ES-I3 (cell line): ENCODE measurements at regions not wholly inside any gene's neighbourhood (a gene's known extent, or its start where the extent isn't known, plus 50 kb on each side); places are given as distances from the start of the nearest gene placed in this dataset.

Source experiments
- H3K36me3 ChIP-seq: 2 replicates; pipeline ENCODE4 v1.6.1; 2013; ENCODE audit warnings: mild to moderate bottlenecking, low read length, control low read depth, moderate library complexity; ENCODE audit not compliant: insufficient read depth
- H3K4me1 ChIP-seq: 2 replicates; pipeline ENCODE4 v1.6.1; 2013; ENCODE audit warnings: mild to moderate bottlenecking, control low read depth, low read length; ENCODE audit not compliant: insufficient read depth
- H3K9ac ChIP-seq: 2 replicates; pipeline ENCODE4 v1.6.1; 2013; ENCODE audit warnings: low read depth, mild to moderate bottlenecking, low read length, moderate library complexity
- H3K9me3 ChIP-seq: 2 replicates; pipeline ENCODE4 v1.6.1; 2013; ENCODE audit warnings: mild to moderate bottlenecking, low read length, moderate library complexity; ENCODE audit not compliant: control insufficient read depth, insufficient read depth

- no peaks in the 10 kb centered on the region for H3K36me3 ChIP-seq
- H3K9ac ChIP-seq = no peak overlapping the region
- no peaks in the 10 kb centered on the region for H3K4me1 ChIP-seq
- no peaks in the 10 kb centered on the region for H3K9me3 ChIP-seq
Observed at GRCh38 chr20:60213126-60213893, 255.1 kb downstream of the CDH26 start.

GRCh38 chr20:60214901-60215815 is 256.9 kb downstream of the CDH26 start:
- H3K36me3 ChIP-seq = no peaks in the 10 kb centered on the region
- H3K4me1 ChIP-seq = no peaks in the 10 kb centered on the region
- H3K9me3 ChIP-seq = no peaks in the 10 kb centered on the region; the same call in 1 of the 2 replicates
- H3K9ac ChIP-seq = no peak overlapping the region

- no peaks in the 10 kb centered on the region; the same call in 1 of the 2 replicates for H3K9me3 ChIP-seq
- H3K36me3 ChIP-seq = no peaks in the 10 kb centered on the region
- no peak overlapping the region for H3K9ac ChIP-seq
- no peaks in the 10 kb centered on the region for H3K4me1 ChIP-seq
Observed at GRCh38 chr20:60215816-60216730, 257.9 kb downstream of the CDH26 start.

- Histone ChIP-seq H3K4me1 (no peaks in the 10 kb centered on the region), H3K9ac (no peak overlapping the region), H3K9me3 (no peaks in the 10 kb centered on the region; the same call in 1 of the 2 replicates), H3K36me3 (no peaks in the 10 kb centered on the region)
Observed at GRCh38 chr20:60219231-60219630, 261.0 kb downstream of the CDH26 start.

- Histone ChIP-seq H3K4me1 (no peaks in the 10 kb centered on the region), H3K9me3 (no peaks in the 10 kb centered on the region; the same call in 1 of the 2 replicates), H3K9ac (no peak overlapping the region), H3K36me3 (no peaks in the 10 kb centered on the region)
Observed at GRCh38 chr20:60219984-60220562, 261.9 kb downstream of the CDH26 start.

GRCh38 chr20:60220706-60221105 is 262.5 kb downstream of the CDH26 start:
- Histone ChIP-seq H3K4me1 (no peaks in the 10 kb centered on the region), H3K9ac (no peak overlapping the region), H3K36me3 (no peaks in the 10 kb centered on the region), H3K9me3 (no peaks in the 10 kb centered on the region; the same call in 1 of the 2 replicates)

GRCh38 chr20:60221593-60221992 is 263.4 kb downstream of the CDH26 start:
- Histone ChIP-seq H3K4me1 (no peaks in the 10 kb centered on the region), H3K36me3 (no peaks in the 10 kb centered on the region), H3K9me3 (no peaks in the 10 kb centered on the region; the same call in 1 of the 2 replicates), H3K9ac (no peak overlapping the region)

- H3K9me3 ChIP-seq = no peaks in the 10 kb centered on the region; the same call in 1 of the 2 replicates
- no peak overlapping the region for H3K9ac ChIP-seq
- H3K36me3 ChIP-seq = no peaks in the 10 kb centered on the region
- no peaks in the 10 kb centered on the region for H3K4me1 ChIP-seq
Observed at GRCh38 chr20:60222497-60222896, 264.3 kb downstream of the CDH26 start.

GRCh38 chr20:60223174-60223573 is 265.0 kb downstream of the CDH26 start:
- H3K4me1 ChIP-seq = no peaks in the 10 kb centered on the region
- H3K36me3 ChIP-seq = no peaks in the 10 kb centered on the region

GRCh38 chr20:60224914-60225313 is 266.7 kb downstream of the CDH26 start:
- no peak overlapping the region for H3K9ac ChIP-seq
- H3K9me3 ChIP-seq = no peaks in the 10 kb centered on the region
- H3K4me1 ChIP-seq = no peaks in the 10 kb centered on the region
- no peaks in the 10 kb centered on the region for H3K36me3 ChIP-seq

More at GRCh38 chr20:60223174-60223573, 265.0 kb downstream of the CDH26 start:
- Histone ChIP-seq H3K9me3 (no peaks in the 10 kb centered on the region; the same call in 1 of the 2 replicates), H3K9ac (no peak overlapping the region)

GRCh38 chr20:60228255-60228654 is 270.0 kb downstream of the CDH26 start:
- Histone ChIP-seq H3K9ac (no peak overlapping the region), H3K36me3 (no peaks in the 10 kb centered on the region), H3K4me1 (no peaks in the 10 kb centered on the region), H3K9me3 (no peaks in the 10 kb centered on the region)

- H3K9ac ChIP-seq = no peak overlapping the region
Observed at GRCh38 chr20:60232380-60232779, 274.2 kb downstream of the CDH26 start.

GRCh38 chr20:60233018-60233630 is 274.9 kb downstream of the CDH26 start:
- Histone ChIP-seq H3K36me3 (no peaks in the 10 kb centered on the region), H3K9me3 (no peaks in the 10 kb centered on the region), H3K9ac (no peak overlapping the region)

More at GRCh38 chr20:60232380-60232779, 274.2 kb downstream of the CDH26 start:
- Histone ChIP-seq H3K36me3 (no peaks in the 10 kb centered on the region), H3K9me3 (no peaks in the 10 kb centered on the region), H3K4me1 (no peaks in the 10 kb centered on the region)

More at GRCh38 chr20:60233018-60233630, 274.9 kb downstream of the CDH26 start:
- no peaks in the 10 kb centered on the region for H3K4me1 ChIP-seq
